NB4 (cell line): ENCODE measurements at regions not wholly inside any gene's neighbourhood (a gene's known extent, or its start where the extent isn't known, plus 50 kb on each side); places are given as distances from the start of the nearest gene placed in this dataset.

ENCODE experiments used
- TF ChIP-seq, protein P1 (sequence below): IDR thresholded peaks from one replicate; pipeline ENCODE4 v1.5.1; 2012; ENCODE audit warnings: low read depth, low read length
- TF ChIP-seq, protein P2 (sequence below): IDR thresholded peaks from 2 replicates; pipeline ENCODE4 v1.6.1; 2011; ENCODE audit warnings: low read depth, low read length

DNA sequence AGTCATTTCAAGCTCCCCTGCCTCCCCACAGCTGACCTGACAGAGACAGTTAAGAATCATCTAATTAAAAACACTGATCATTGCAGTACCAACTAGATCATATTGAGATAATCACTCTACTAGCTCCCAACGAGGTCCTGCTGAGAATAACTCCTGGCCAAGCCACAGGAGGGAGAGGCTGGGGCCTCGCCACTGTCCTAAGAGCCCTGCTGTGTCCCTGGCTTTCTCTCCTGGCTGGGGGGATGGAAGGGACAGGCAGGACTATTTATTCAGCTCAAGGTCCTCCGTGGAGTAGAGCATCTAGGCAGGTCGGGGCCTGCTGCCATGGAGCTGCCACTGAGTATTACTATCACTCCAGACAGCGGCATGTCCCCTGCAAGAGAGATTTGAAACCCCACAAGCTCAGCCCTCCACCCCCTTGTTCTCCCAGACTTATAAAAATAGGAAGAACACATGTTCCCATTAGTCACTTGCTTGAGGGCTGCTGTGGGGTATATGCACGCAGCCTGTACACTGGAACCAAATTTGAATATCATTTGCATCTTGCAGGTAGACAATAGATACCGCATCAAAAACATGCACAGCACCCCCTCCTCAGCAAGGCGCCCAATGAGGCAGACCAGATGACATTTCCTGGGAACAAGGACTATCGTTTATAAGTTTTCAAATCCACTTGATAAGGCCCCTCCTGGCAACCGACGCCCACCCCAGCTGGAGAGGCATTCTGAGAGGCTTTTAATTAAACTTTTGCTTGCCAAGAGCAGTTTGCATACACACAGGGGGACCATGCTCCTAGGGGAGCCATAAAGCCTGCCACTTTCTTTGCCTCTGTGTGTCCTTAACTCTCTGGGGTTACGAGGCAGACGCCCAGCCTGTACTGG, 385.2 kb upstream of the ZFHX3 start:
- TF ChIP-seq, protein P1, sequence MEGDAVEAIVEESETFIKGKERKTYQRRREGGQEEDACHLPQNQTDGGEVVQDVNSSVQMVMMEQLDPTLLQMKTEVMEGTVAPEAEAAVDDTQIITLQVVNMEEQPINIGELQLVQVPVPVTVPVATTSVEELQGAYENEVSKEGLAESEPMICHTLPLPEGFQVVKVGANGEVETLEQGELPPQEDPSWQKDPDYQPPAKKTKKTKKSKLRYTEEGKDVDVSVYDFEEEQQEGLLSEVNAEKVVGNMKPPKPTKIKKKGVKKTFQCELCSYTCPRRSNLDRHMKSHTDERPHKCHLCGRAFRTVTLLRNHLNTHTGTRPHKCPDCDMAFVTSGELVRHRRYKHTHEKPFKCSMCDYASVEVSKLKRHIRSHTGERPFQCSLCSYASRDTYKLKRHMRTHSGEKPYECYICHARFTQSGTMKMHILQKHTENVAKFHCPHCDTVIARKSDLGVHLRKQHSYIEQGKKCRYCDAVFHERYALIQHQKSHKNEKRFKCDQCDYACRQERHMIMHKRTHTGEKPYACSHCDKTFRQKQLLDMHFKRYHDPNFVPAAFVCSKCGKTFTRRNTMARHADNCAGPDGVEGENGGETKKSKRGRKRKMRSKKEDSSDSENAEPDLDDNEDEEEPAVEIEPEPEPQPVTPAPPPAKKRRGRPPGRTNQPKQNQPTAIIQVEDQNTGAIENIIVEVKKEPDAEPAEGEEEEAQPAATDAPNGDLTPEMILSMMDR: no peak
- TF ChIP-seq, protein P2, sequence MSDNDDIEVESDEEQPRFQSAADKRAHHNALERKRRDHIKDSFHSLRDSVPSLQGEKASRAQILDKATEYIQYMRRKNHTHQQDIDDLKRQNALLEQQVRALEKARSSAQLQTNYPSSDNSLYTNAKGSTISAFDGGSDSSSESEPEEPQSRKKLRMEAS: no peak
